LNCaP clone FGC (cell line): ENCODE measurements at regions not wholly inside any gene's neighbourhood (a gene's known extent, or its start where the extent isn't known, plus 50 kb on each side); places are given as distances from the start of the nearest gene placed in this dataset.

Experiments used
- DNase-seq: peaks from one replicate; pipeline ENCODE4 v3.0.0-alpha.2; 2011; ENCODE audit warnings: low read depth
- H3K4me3 ChIP-seq: 2 replicates; pipeline ENCODE4 v1.5.1; 2011; ENCODE audit warnings: mild to moderate bottlenecking, low read depth, low read length, control low read depth
- TF ChIP-seq, protein P1 (sequence below): IDR thresholded peaks from 2 replicates; pipeline ENCODE4 v1.5.1; 2012; ENCODE audit warnings: mild to moderate bottlenecking; ENCODE audit not compliant: control insufficient read depth, insufficient read depth; ENCODE audit errors: extremely low read depth

DNA sequence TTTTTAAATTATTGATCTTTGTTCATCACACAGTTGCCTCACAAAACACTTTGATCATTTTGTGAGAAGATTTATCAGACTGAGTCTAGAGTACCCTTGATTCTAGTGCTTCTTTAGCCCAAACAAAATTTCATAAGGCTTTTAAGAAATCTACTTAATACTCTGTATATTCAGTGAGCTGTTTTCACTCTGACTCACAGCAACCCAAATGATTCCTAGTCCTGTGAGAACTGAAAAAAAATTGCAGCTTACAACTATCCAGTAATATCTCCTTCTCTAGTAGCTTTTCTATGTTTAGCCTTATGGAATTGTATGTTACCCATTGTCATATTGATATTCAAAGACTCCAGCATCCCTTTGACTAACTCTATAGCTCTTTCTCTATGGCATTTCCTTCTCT is 915.6 kb downstream of the AMY1C start:
- H3K4me3 ChIP-seq = no peak overlapping the region
- TF ChIP-seq, protein P1, sequence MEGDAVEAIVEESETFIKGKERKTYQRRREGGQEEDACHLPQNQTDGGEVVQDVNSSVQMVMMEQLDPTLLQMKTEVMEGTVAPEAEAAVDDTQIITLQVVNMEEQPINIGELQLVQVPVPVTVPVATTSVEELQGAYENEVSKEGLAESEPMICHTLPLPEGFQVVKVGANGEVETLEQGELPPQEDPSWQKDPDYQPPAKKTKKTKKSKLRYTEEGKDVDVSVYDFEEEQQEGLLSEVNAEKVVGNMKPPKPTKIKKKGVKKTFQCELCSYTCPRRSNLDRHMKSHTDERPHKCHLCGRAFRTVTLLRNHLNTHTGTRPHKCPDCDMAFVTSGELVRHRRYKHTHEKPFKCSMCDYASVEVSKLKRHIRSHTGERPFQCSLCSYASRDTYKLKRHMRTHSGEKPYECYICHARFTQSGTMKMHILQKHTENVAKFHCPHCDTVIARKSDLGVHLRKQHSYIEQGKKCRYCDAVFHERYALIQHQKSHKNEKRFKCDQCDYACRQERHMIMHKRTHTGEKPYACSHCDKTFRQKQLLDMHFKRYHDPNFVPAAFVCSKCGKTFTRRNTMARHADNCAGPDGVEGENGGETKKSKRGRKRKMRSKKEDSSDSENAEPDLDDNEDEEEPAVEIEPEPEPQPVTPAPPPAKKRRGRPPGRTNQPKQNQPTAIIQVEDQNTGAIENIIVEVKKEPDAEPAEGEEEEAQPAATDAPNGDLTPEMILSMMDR = no peak
- no peak for DNase-seq

DNA sequence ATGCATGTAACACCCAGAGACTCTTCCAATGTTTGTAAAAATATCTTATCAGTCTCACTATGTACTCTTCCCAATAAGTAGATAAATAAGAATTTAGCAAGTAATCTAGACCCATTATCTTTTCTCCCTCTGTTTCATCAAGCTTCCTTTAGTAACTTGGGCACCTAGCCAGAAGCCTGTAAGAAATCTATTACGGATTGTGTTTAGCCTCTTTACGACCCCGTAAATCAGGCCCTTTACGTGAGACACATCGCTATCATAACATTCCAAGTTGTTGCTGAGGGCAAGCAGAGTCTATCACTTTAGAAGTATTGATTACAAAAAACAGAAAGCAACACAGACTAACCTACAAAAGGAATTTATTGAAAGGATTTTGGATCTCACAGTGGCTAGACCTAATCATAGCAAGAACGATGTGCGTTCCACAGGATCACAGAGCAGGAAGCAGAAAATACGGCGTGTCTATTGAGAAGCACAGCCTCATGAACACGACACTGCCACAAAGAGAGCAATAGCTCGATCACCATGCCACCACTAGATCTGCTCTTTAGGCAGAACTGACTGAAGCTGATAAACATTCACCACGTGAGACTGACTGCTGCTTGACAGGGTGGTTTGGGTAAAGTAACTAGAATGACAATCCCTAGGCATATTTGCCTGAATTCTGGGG is 922.1 kb downstream of the AMY1C start:
- TF ChIP-seq, protein P1 = no peak
- peak; percentile 74 for DNase-seq
- H3K4me3 ChIP-seq = peak overlapping the region; percentile 6; the same call in 1 of the 2 replicates

DNA sequence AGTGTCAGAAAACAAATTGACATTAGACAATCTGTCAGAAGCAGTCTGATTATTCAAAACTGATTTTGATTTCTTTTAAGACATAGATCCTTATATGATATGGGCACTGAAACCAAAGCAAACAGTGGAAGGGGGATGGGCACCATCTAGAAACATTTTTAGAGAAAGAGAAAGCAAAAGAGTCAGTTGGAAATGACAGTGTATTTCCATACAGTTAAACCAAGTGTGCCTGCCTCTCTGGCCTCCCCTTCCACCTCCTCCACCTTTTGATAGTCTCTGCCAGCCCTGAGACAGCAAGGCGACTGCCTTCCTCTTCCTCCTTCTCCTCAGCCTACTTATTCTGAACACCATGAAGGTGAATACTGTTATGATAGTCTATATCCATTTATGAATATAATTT is 949.7 kb downstream of the AMY1C start:
- no peak overlapping the region for H3K4me3 ChIP-seq
- TF ChIP-seq, protein P1 = no peak
- DNase-seq = no peak

DNA sequence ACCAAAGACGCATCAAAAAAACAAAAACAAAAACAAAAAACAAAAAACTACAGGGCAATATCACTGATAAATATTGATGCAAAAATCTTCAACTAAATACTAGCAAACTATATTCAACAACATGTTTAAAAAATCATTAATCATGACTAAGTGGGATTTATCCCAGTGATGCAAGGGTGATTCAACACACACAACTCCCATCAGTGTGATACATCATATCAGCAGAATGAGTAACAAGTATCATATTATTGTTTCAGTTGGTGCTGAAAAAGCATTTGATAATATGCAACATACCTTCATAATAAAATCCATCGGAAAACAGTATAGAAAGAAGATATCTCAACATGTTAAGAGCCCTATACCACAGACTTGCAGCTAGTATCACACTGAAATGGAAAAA is 953.0 kb downstream of the AMY1C start:
- H3K4me3 ChIP-seq = no peak overlapping the region
- no peak for DNase-seq
- TF ChIP-seq, protein P1 = no peak

DNA sequence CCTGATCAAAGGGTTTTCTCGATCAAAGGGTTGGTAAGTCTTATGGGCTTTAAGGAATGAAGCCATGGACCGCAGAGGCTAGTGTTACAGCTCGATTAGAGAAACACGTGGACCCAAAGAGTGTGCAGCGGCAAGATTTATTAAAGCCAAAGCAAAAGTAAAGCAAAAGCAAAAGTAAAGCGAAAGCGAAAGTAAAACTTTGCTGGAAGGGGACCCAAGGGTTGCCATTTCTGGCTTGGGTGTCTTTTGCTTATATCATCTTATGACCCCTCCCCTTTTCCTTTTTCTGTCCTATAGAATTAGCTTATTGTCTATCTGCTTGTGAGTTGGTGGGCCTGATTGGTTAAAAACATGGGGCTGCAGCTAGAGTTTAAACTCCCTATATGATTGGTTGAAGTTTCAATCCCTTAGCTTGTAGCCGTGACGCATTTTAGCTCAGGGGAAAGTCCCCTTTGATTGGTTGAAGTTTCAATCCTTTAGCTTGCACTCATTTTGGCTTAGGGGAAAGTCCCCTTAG is 957.0 kb downstream of the AMY1C start:
- H3K4me3 ChIP-seq = peak overlapping the region; percentile 47
- DNase-seq = peak; percentile 15
- TF ChIP-seq, protein P1 = no peak

DNA sequence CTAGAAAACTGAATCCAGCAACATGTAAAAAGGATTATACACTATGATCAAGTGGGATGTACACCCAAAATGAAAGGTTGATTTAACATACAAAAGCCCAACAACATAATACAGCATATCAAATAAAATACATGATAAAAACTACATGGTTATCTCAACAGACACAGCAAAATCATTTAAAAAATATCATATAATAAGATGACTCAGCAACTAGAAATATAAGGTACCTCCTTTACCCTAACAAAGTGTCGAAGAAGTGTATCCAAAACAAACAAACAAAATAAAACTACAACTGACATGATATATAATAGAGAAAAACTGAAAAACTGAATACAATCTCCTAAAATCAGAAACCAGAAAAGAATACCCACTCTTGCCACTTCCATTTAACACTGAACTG is 969.1 kb downstream of the AMY1C start:
- DNase-seq = no peak
- TF ChIP-seq, protein P1 = no peak
- no peak overlapping the region for H3K4me3 ChIP-seq

DNA sequence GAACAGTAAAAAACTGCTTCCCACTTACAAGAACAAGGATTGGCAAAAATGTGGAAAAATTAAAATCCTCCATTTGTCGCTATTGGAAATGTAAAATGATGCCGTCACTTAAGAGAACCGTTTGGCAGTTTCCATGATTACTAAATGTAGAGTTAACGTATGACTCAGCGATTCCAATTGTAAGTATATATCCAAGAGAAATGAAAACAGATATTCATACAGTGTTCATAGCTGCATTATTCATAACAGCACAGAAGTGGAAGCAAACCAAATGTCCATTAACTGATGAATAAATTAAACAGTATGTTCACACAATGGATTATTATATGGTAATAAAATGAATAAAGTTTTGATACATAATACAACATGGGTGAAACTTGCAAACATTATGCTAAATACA is 971.0 kb downstream of the AMY1C start:
- TF ChIP-seq, protein P1 = no peak
- no peak for DNase-seq
- H3K4me3 ChIP-seq = no peak overlapping the region
